Heart left ventricle (tissue), 13 donors: ENCODE measurements at regions not wholly inside any gene's neighbourhood (a gene's known extent, or its start where the extent isn't known, plus 50 kb on each side); places are given as distances from the start of the nearest gene placed in this dataset.

Experiments used
- POLR2A ChIP-seq, 2 donors: fragments of 450-650 bp; IDR thresholded peaks; one replicate each; pipeline ENCODE4 v1.6.1; 2017; ENCODE audit warnings: antibody characterized with exemption in 2 of 2, mild to moderate bottlenecking in 2 of 2, moderate library complexity in 2 of 2
- TF ChIP-seq, protein P1 (sequence below), 12 donors: fragments of 200-600 bp; sonication (generic) in 4 of 12; IDR thresholded peaks; one replicate each; pipeline versions ENCODE4 v1.5.0 to v1.8.0; 2018 to 2022; ENCODE audit warnings: antibody characterized with exemption in 12 of 12, mild to moderate bottlenecking in 5 of 12
- donor health status: ischemic (EF 13 %, LVEDD 7.1; RV severe dilation, severe dysfunction).
- donor health status: DM: no; HTN: yes; CAD: no.
- donor health status: DM: no; HTN: no; CAD: no.
- donor health status: ischemic (EF 25% LVEDD 6.9; RV normal size, moderate dysfunction).
- donor health status: ischemic (EF 25% LVEDD 5.7; RV mildly dilated, moderate dysfunction).
- donor health status: ischemic (EF 35%, LVEDD 5.7; RV mildly dilated, moderate dysfunction).
- donor health status: nonischemic (EF 11% LVEDD 7.7; RV severe dilation, severe dysfunction).
- donor health status: DM: yes; HTN: yes; CAD: no.
- donor health status: PGD.
- donor health status: ischemic (EF 29% LVEDD 5.4; RV normal size, mild dysfunction).
- donor health status: nonischemic (EF 23%, LVEDD 6.1; RV moderate dilation, normal function).

DNA sequence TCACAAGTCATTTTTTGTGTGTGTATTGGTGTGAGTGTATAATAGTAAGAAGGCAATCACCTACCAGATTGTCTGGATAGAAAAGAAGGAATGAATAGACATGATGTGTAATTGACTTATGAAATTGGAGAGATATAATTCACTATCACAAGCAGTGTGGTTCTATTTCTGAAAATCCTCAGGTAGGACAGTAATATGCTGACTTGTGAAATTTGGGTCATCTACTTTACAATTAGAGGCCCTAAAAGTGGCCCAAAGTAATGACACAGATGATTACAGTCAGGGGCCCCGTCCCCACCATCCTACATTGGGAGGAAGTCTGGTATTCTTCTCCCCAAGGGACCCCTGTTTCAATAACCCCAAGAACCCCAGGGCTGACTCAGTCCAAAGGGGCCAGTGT, 73.6 kb upstream of the SELENOK start:
- TF ChIP-seq, protein P1, sequence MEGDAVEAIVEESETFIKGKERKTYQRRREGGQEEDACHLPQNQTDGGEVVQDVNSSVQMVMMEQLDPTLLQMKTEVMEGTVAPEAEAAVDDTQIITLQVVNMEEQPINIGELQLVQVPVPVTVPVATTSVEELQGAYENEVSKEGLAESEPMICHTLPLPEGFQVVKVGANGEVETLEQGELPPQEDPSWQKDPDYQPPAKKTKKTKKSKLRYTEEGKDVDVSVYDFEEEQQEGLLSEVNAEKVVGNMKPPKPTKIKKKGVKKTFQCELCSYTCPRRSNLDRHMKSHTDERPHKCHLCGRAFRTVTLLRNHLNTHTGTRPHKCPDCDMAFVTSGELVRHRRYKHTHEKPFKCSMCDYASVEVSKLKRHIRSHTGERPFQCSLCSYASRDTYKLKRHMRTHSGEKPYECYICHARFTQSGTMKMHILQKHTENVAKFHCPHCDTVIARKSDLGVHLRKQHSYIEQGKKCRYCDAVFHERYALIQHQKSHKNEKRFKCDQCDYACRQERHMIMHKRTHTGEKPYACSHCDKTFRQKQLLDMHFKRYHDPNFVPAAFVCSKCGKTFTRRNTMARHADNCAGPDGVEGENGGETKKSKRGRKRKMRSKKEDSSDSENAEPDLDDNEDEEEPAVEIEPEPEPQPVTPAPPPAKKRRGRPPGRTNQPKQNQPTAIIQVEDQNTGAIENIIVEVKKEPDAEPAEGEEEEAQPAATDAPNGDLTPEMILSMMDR (IDR thresholded peaks at IDR 0.05) = no peak
- TF ChIP-seq POLR2A (IDR thresholded peaks at IDR 0.05) = no peak
